Common myeloid progenitor, CD34-positive (primary cell): ENCODE measurements at regions not wholly inside any gene's neighbourhood (a gene's known extent, or its start where the extent isn't known, plus 50 kb on each side); places are given as distances from the start of the nearest gene placed in this dataset.

ENCODE experiments used
- CTCF ChIA-PET: fragments of 350-600 bp; sonication (Branson Sonifier 250); formaldehyde crosslinking; loops from one replicate; lab custom pipeline; 2021; ENCODE audit warnings: antibody characterized with exemption; lab: Charles Lee
- POLR2A ChIA-PET: fragments of 350-600 bp; sonication (Branson Sonifier 250); formaldehyde crosslinking; loops from one replicate; lab custom pipeline; 2021; ENCODE audit warnings: antibody characterized with exemption; lab: Charles Lee
- DNase-seq, 3 donors: peaks; one replicate each; pipeline versions ENCODE4 v3.0.0 to v3.0.0-alpha.2; 2013
- H3K27ac ChIP-seq, 2 experiments: 1 replicate in 1 of 2; 2 replicates in 1 of 2; pipeline ENCODE4 v1.7.0; 2013; ENCODE audit warnings: inconsistent platforms in 2 of 2, low read length in 2 of 2, mild to moderate bottlenecking in 2 of 2, low read depth in 1 of 2, moderate library complexity in 1 of 2; ENCODE audit not compliant: severe bottlenecking in 2 of 2, insufficient read depth in 1 of 2, poor library complexity in 1 of 2
- H3K27me3 ChIP-seq, 5 experiments: replicated peaks in 2 of 5; 1 replicate in 3 of 5; 2 replicates in 2 of 5; pipeline versions ENCODE4 v1.6.1 to v1.7.0; 2013; ENCODE audit warnings: low read length in 4 of 5, mild to moderate bottlenecking in 2 of 5, moderate library complexity in 2 of 5, inconsistent platforms in 1 of 5; ENCODE audit not compliant: insufficient read depth in 5 of 5, control insufficient read depth in 4 of 5
- H3K36me3 ChIP-seq, 4 experiments: 1 replicate in 2 of 4; 2 replicates in 2 of 4; pipeline versions ENCODE4 v1.6.1 to v1.7.0; 2013; ENCODE audit warnings: low read length in 3 of 4, control low read depth in 1 of 4, mild to moderate bottlenecking in 1 of 4; ENCODE audit not compliant: control insufficient read depth in 4 of 4, insufficient read depth in 4 of 4
- H3K4me1 ChIP-seq, 4 experiments: 1 replicate in 3 of 4; 2 replicates in 1 of 4; pipeline versions ENCODE4 v1.6.1 to v1.7.1; 2013; ENCODE audit warnings: low read length in 3 of 4, mild to moderate bottlenecking in 3 of 4, control low read depth in 1 of 4, inconsistent platforms in 1 of 4, moderate library complexity in 1 of 4; ENCODE audit not compliant: control insufficient read depth in 4 of 4, insufficient read depth in 4 of 4; ENCODE audit errors: control extremely low read depth in 1 of 4
- H3K4me3 ChIP-seq, 7 experiments: 1 replicate in 4 of 7; 2 replicates in 3 of 7; pipeline versions ENCODE4 v1.5.1 to v1.7.0; 2013; ENCODE audit warnings: mild to moderate bottlenecking in 7 of 7, low read length in 6 of 7, moderate library complexity in 6 of 7, inconsistent platforms in 2 of 7, low read depth in 2 of 7, control low read depth in 1 of 7; ENCODE audit not compliant: insufficient read depth in 4 of 7, control insufficient read depth in 1 of 7; ENCODE audit errors: extremely low read depth in 1 of 7
- H3K9me3 ChIP-seq, 5 experiments: 1 replicate in 4 of 5; 2 replicates in 1 of 5; pipeline versions ENCODE4 v1.6.1 to v1.7.1; 2013; ENCODE audit warnings: low read length in 4 of 5, mild to moderate bottlenecking in 2 of 5, inconsistent platforms in 1 of 5, low read depth in 1 of 5, moderate library complexity in 1 of 5; ENCODE audit not compliant: control insufficient read depth in 4 of 5, insufficient read depth in 2 of 5; ENCODE audit errors: control extremely low read depth in 1 of 5
- WGBS: methylation state at CpG from one replicate; pipeline ENCODE4 v1.1.5; 2013; ENCODE audit not compliant: insufficient coverage; 5-methylcytosine and 5-hydroxymethylcytosine counted together

GRCh38 chr4:8704632-8705031 lies 112.1 kb downstream of the CPZ start:
- Histone ChIP-seq H3K36me3 (no peaks in the 10 kb centered on the region), H3K4me3 (no peak overlapping the region), H3K4me1 (no peaks in the 10 kb centered on the region), H3K9me3 (no peaks in the 10 kb centered on the region), H3K27ac (no peak overlapping the region), H3K27me3 (peaks cover 0 to 87% (median 7%) of the 10 kb centered on the region in 5 experiments)
- 92% methylated on average over 5 of the region's 9 CpGs for WGBS
- ChIA-PET POLR2A (no interaction called here), CTCF (interaction anchor here (1.2 to 1.4 kb wide), 2 partner anchors 15 to 16 kb away, joined by 3 read pairs; no protein-coding TSS in a partner anchor)
- no peak for DNase-seq

GRCh38 chr4:8703857-8704495 lies 111.4 kb downstream of the CPZ start:
- Histone ChIP-seq H3K36me3 (no peaks in the 10 kb centered on the region), H3K27ac (no peak overlapping the region), H3K4me1 (no peaks in the 10 kb centered on the region), H3K9me3 (no peaks in the 10 kb centered on the region), H3K27me3 (peaks cover 0 to 92% (median 7%) of the 10 kb centered on the region in 5 experiments), H3K4me3 (no peak overlapping the region)
- DNase-seq = no peak
- 73% methylated on average over 10 of the region's 11 CpGs for WGBS
- ChIA-PET POLR2A (no interaction called here), CTCF (interaction anchor here (1.2 to 1.4 kb wide), 2 partner anchors 15 to 16 kb away, joined by 3 read pairs; no protein-coding TSS in a partner anchor)

- 100% methylated on average over 2 of the region's 4 CpGs for WGBS
- ChIA-PET POLR2A (no interaction called here), CTCF (interaction anchor here (1.4 kb wide), 1 partner anchor 17 kb away, joined by 3 read pairs; no protein-coding TSS in a partner anchor)
Observed at GRCh38 chr4:8703401-8703696, 110.8 kb downstream of the CPZ start.

GRCh38 chr4:8702516-8703400 lies 110.2 kb downstream of the CPZ start:
- peaks cover 0 to 90% (median 7%) of the 10 kb centered on the region in 5 experiments for H3K27me3 ChIP-seq
- H3K4me3 ChIP-seq = no peak overlapping the region
- H3K4me1 ChIP-seq = no peaks in the 10 kb centered on the region
- WGBS = 76% methylated on average over 11 of the region's 15 CpGs
- ChIA-PET POLR2A (no interaction called here), CTCF (no interaction called here)
- H3K36me3 ChIP-seq = no peaks in the 10 kb centered on the region
- H3K9me3 ChIP-seq = peaks cover 0 to under 1% (median 0%) of the 10 kb centered on the region in 5 experiments
- no peak for DNase-seq
- no peak overlapping the region for H3K27ac ChIP-seq

More at GRCh38 chr4:8703401-8703696, 110.8 kb downstream of the CPZ start:
- H3K4me3 ChIP-seq = no peak overlapping the region
- H3K36me3 ChIP-seq = no peaks in the 10 kb centered on the region
- DNase-seq = no peak
- no peaks in the 10 kb centered on the region for H3K4me1 ChIP-seq
- no peaks in the 10 kb centered on the region for H3K9me3 ChIP-seq
- no peak overlapping the region for H3K27ac ChIP-seq
- peaks cover 0 to 96% (median 7%) of the 10 kb centered on the region in 5 experiments for H3K27me3 ChIP-seq

GRCh38 chr4:8702020-8702495 lies 109.5 kb downstream of the CPZ start:
- Histone ChIP-seq H3K9me3 (peaks cover 0 to 8% (median 0%) of the 10 kb centered on the region in 5 experiments), H3K4me3 (no peak overlapping the region), H3K4me1 (no peaks in the 10 kb centered on the region), H3K27ac (no peak overlapping the region), H3K36me3 (no peaks in the 10 kb centered on the region), H3K27me3 (peaks cover 0 to 83% (median 6%) of the 10 kb centered on the region in 5 experiments)
- POLR2A ChIA-PET = no interaction called here
- 74% methylated on average over 10 of the region's 10 CpGs for WGBS
- CTCF ChIA-PET = no interaction called here
- no peak for DNase-seq

GRCh38 chr4:8701126-8702019 lies 108.8 kb downstream of the CPZ start:
- Histone ChIP-seq H3K36me3 (no peaks in the 10 kb centered on the region), H3K4me3 (no peak overlapping the region), H3K9me3 (peaks cover 0 to 9% (median 0%) of the 10 kb centered on the region in 5 experiments), H3K27ac (no peak overlapping the region), H3K27me3 (peaks cover 0 to 78% (median 4%) of the 10 kb centered on the region in 5 experiments), H3K4me1 (no peaks in the 10 kb centered on the region)
- POLR2A ChIA-PET = no interaction called here
- DNase-seq = no peak
- CTCF ChIA-PET = no interaction called here
- WGBS = 79% methylated on average over 14 of the region's 22 CpGs
